ENCODE measurements at regions not wholly inside any gene's neighbourhood (a gene's known extent, or its start where the extent isn't known, plus 50 kb on each side); places are given as distances from the start of the nearest gene placed in this dataset.

DNA sequence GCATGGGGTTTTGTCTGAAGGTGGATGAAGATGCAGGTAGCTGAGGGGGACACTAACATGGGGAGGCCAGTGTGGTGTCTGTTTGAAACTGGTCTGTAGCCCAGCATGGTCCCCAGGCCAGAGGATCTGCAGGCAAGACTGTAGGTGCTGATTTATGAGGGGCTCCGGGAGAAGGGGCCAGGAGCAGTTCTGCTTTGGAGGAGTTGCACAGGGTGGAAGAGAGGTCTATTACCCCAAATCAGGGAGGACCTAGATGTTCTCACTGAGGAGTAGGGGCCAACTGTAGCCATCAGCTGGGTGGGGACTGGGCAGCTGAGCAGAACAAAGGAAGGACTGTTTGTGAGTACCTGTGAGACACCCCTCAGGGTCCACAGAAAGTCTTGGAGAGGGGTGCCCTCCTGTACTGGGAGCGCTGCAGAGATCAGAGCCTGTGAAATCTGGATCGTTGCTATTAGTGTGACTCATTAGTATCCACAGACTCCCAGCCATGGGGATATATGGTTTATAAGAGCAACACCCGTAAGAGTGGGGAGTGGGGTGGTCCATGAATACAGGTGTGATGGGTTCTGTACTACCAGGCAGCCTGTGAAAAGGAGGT lies 64.3 kb upstream of the IRF2BP2 start:
- no peak overlapping the region for H2BK12ac ChIP-seq (ENCODE audit: low read length)
- WGBS (ENCODE audit: extremely low coverage, insufficient coverage, insufficient read length): no CpG with 5 or more reads among the region's 4 CpGs
- no peak overlapping the region for H2BK5ac ChIP-seq (ENCODE audit: low read depth, low read length, poor library complexity)

GRCh38 chr1:234672349-234673135 lies 62.6 kb upstream of the IRF2BP2 start:
- Histone ChIP-seq H2AK5ac (ENCODE audit: low read length) (no peak overlapping the region), H3K79me2 (ENCODE audit: control insufficient read depth, insufficient read depth, low read length, poor library complexity) (no peaks in the 10 kb centered on the region), H3K36me3 (ENCODE audit: control insufficient read depth in 1 of 2, insufficient read depth in 2 of 2, low read length in 2 of 2) (no peaks in the 10 kb centered on the region), H4K91ac (ENCODE audit: low read depth, low read length) (no peak overlapping the region), H2BK5ac (ENCODE audit: low read depth, low read length, poor library complexity) (no peak overlapping the region), H3K9me3 (ENCODE audit: insufficient read depth, low read depth, low read length) (no peaks in the 10 kb centered on the region), H3K23ac (ENCODE audit: low read length) (no peak overlapping the region), H3K4me3 (ENCODE audit: low read depth, low read length) (no peak overlapping the region), H3K79me1 (ENCODE audit: low read length) (no peaks in the 10 kb centered on the region), H3K4me2 (ENCODE audit: low read length) (no peak overlapping the region), H4K8ac (ENCODE audit: low read depth, low read length) (no peak overlapping the region), H3K27ac (ENCODE audit: low read depth, low read length) (no peak overlapping the region), H3K9ac (ENCODE audit: low read length) (no peak overlapping the region), H3K18ac (ENCODE audit: low read length) (no peak overlapping the region), H2BK12ac (ENCODE audit: low read length) (no peak overlapping the region), H3K4me1 (ENCODE audit: control insufficient read depth in 1 of 2, insufficient read depth in 2 of 2, low read length in 2 of 2) (no peaks in the 10 kb centered on the region), H3K27me3 (ENCODE audit: insufficient read depth, low read length) (no peaks in the 10 kb centered on the region), H4K12ac (ENCODE audit: low read depth, low read length) (no peak overlapping the region), H2BK120ac (ENCODE audit: insufficient read depth, low read length, poor library complexity) (no peak overlapping the region), H3K14ac (ENCODE audit: low read length) (no peak overlapping the region), H3K4ac (ENCODE audit: low read depth, low read length) (no peak overlapping the region), H2AFZ (ENCODE audit: insufficient read depth, low read length, poor library complexity) (no peak overlapping the region)
- no CpG with 5 or more reads among the region's 12 CpGs for WGBS (ENCODE audit: extremely low coverage, insufficient coverage, insufficient read length)
- no peak for DNase-seq

More for the DNA sequence above, 64.3 kb upstream of the IRF2BP2 start:
- H3K23ac ChIP-seq (ENCODE audit: low read length): no peak overlapping the region
- no peak overlapping the region for H3K27ac ChIP-seq (ENCODE audit: low read depth, low read length)
- no peaks in the 10 kb centered on the region for H3K36me3 ChIP-seq (ENCODE audit: control insufficient read depth in 1 of 2, insufficient read depth in 2 of 2, low read length in 2 of 2)
- H4K12ac ChIP-seq (ENCODE audit: low read depth, low read length): no peak overlapping the region
- no peak overlapping the region for H2BK120ac ChIP-seq (ENCODE audit: insufficient read depth, low read length, poor library complexity)
- H3K18ac ChIP-seq (ENCODE audit: low read length): no peak overlapping the region
- H3K9ac ChIP-seq (ENCODE audit: low read length): no peak overlapping the region
- H3K9me3 ChIP-seq (ENCODE audit: insufficient read depth, low read depth, low read length): no peaks in the 10 kb centered on the region
- no peak overlapping the region for H3K4me3 ChIP-seq (ENCODE audit: low read depth, low read length)
- no peak overlapping the region for H4K8ac ChIP-seq (ENCODE audit: low read depth, low read length)
- no peak overlapping the region for H2AK5ac ChIP-seq (ENCODE audit: low read length)
- H3K4me1 ChIP-seq (ENCODE audit: control insufficient read depth in 1 of 2, insufficient read depth in 2 of 2, low read length in 2 of 2): no peaks in the 10 kb centered on the region
- H3K79me1 ChIP-seq (ENCODE audit: low read length): no peaks in the 10 kb centered on the region
- H3K27me3 ChIP-seq (ENCODE audit: insufficient read depth, low read length): no peaks in the 10 kb centered on the region
- no peak for DNase-seq
- H2AFZ ChIP-seq (ENCODE audit: insufficient read depth, low read length, poor library complexity): no peak overlapping the region
- no peak overlapping the region for H3K4ac ChIP-seq (ENCODE audit: low read depth, low read length)
- H3K4me2 ChIP-seq (ENCODE audit: low read length): no peak overlapping the region
- H3K79me2 ChIP-seq (ENCODE audit: control insufficient read depth, insufficient read depth, low read length, poor library complexity): no peaks in the 10 kb centered on the region
- no peak overlapping the region for H3K14ac ChIP-seq (ENCODE audit: low read length)
- H4K91ac ChIP-seq (ENCODE audit: low read depth, low read length): no peak overlapping the region

DNA sequence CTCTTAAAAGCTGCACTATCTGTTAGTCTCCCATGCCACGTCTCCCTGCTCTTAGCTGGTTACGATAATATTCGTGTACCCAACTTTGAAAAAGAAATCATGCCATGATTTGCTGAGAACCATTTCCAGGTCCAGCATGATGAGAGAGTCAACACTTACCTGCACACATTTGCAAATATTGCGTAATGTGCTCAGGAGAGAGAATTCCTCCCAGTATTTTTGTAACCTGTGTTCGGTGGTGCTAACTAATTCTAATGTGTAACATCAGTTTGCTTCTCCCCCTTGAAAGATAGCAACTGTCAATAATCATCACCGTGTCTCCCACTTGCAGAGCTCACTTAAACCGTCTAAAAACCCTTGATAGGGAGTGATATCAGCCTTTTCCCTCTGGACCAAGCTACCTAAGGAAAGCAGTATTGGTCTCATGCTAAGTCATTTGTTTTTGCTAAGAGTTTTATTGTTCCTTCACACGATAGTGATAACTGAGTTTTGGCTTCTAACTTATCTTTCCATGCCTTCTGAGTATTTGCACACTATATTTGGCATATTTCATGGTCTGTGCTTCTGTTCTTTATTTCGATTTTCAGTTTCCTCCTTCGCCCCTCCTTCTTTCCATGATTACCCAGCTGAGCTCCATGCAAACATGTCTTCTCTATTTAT lies 61.1 kb upstream of the IRF2BP2 start:
- no peak overlapping the region for H2BK12ac ChIP-seq (ENCODE audit: low read length)
- no CpG with 5 or more reads among the region's 10 CpGs for WGBS (ENCODE audit: extremely low coverage, insufficient coverage, insufficient read length)

GRCh38 chr1:234669499-234669898 lies 59.5 kb upstream of the IRF2BP2 start:
- no peak overlapping the region for H2BK12ac ChIP-seq (ENCODE audit: low read length)
- no peak for DNase-seq
- no peaks in the 10 kb centered on the region for H3K79me1 ChIP-seq (ENCODE audit: low read length)
- H3K4ac ChIP-seq (ENCODE audit: low read depth, low read length): no peak overlapping the region
- no peak overlapping the region for H4K12ac ChIP-seq (ENCODE audit: low read depth, low read length)
- peaks cover 2% of the 10 kb centered on the region for H3K9me3 ChIP-seq (ENCODE audit: insufficient read depth, low read depth, low read length)
- no peak overlapping the region for H2BK5ac ChIP-seq (ENCODE audit: low read depth, low read length, poor library complexity)
- H3K36me3 ChIP-seq (ENCODE audit: control insufficient read depth in 1 of 2, insufficient read depth in 2 of 2, low read length in 2 of 2): no peaks in the 10 kb centered on the region
- no peaks in the 10 kb centered on the region for H3K27me3 ChIP-seq (ENCODE audit: insufficient read depth, low read length)
- H3K4me2 ChIP-seq (ENCODE audit: low read length): no peak overlapping the region
- H4K91ac ChIP-seq (ENCODE audit: low read depth, low read length): no peak overlapping the region
- no peak overlapping the region for H2AFZ ChIP-seq (ENCODE audit: insufficient read depth, low read length, poor library complexity)
- WGBS (ENCODE audit: extremely low coverage, insufficient coverage, insufficient read length): no CpG with 5 or more reads among the region's 1 CpG
- no peak overlapping the region for H4K8ac ChIP-seq (ENCODE audit: low read depth, low read length)
- H2AK5ac ChIP-seq (ENCODE audit: low read length): no peak overlapping the region
- H3K4me1 ChIP-seq (ENCODE audit: control insufficient read depth in 1 of 2, insufficient read depth in 2 of 2, low read length in 2 of 2): no peaks in the 10 kb centered on the region
- H3K27ac ChIP-seq (ENCODE audit: low read depth, low read length): no peak overlapping the region
- no peak overlapping the region for H3K18ac ChIP-seq (ENCODE audit: low read length)
- no peak overlapping the region for H3K9ac ChIP-seq (ENCODE audit: low read length)
- H2BK120ac ChIP-seq (ENCODE audit: insufficient read depth, low read length, poor library complexity): no peak overlapping the region
- H3K79me2 ChIP-seq (ENCODE audit: control insufficient read depth, insufficient read depth, low read length, poor library complexity): no peaks in the 10 kb centered on the region
- H3K4me3 ChIP-seq (ENCODE audit: low read depth, low read length): no peak overlapping the region
- H3K23ac ChIP-seq (ENCODE audit: low read length): no peak overlapping the region
- no peak overlapping the region for H3K14ac ChIP-seq (ENCODE audit: low read length)

More for the DNA sequence above, 61.1 kb upstream of the IRF2BP2 start:
- H3K4ac ChIP-seq (ENCODE audit: low read depth, low read length): no peak overlapping the region
- H3K79me2 ChIP-seq (ENCODE audit: control insufficient read depth, insufficient read depth, low read length, poor library complexity): no peaks in the 10 kb centered on the region
- H2BK120ac ChIP-seq (ENCODE audit: insufficient read depth, low read length, poor library complexity): no peak overlapping the region
- H3K27ac ChIP-seq (ENCODE audit: low read depth, low read length): no peak overlapping the region
- no peak overlapping the region for H4K91ac ChIP-seq (ENCODE audit: low read depth, low read length)
- no peak overlapping the region for H3K23ac ChIP-seq (ENCODE audit: low read length)
- H3K4me2 ChIP-seq (ENCODE audit: low read length): no peak overlapping the region
- H3K9ac ChIP-seq (ENCODE audit: low read length): no peak overlapping the region
- H2AK5ac ChIP-seq (ENCODE audit: low read length): no peak overlapping the region
- H3K18ac ChIP-seq (ENCODE audit: low read length): no peak overlapping the region
- H3K79me1 ChIP-seq (ENCODE audit: low read length): no peaks in the 10 kb centered on the region
- peak in 1 of 2 donors; percentile 16 for DNase-seq
- peaks cover 2% of the 10 kb centered on the region for H3K9me3 ChIP-seq (ENCODE audit: insufficient read depth, low read depth, low read length)
- no peak overlapping the region for H4K12ac ChIP-seq (ENCODE audit: low read depth, low read length)
- no peaks in the 10 kb centered on the region for H3K36me3 ChIP-seq (ENCODE audit: control insufficient read depth in 1 of 2, insufficient read depth in 2 of 2, low read length in 2 of 2)
- no peak overlapping the region for H4K8ac ChIP-seq (ENCODE audit: low read depth, low read length)
- no peak overlapping the region for H3K14ac ChIP-seq (ENCODE audit: low read length)
- H2BK5ac ChIP-seq (ENCODE audit: low read depth, low read length, poor library complexity): no peak overlapping the region
- H3K4me1 ChIP-seq (ENCODE audit: control insufficient read depth in 1 of 2, insufficient read depth in 2 of 2, low read length in 2 of 2): no peaks in the 10 kb centered on the region
- H3K4me3 ChIP-seq (ENCODE audit: low read depth, low read length): no peak overlapping the region
- H3K27me3 ChIP-seq (ENCODE audit: insufficient read depth, low read length): no peaks in the 10 kb centered on the region
- no peak overlapping the region for H2AFZ ChIP-seq (ENCODE audit: insufficient read depth, low read length, poor library complexity)
